GM10248 (cell line): ENCODE measurements at regions not wholly inside any gene's neighbourhood (a gene's known extent, or its start where the extent isn't known, plus 50 kb on each side); places are given as distances from the start of the nearest gene placed in this dataset.

Experiments used
- CTCF ChIA-PET: fragments of 300-600 bp; sonication (Branson Sonifier 250); formaldehyde crosslinking; extraction: SDS; loops from one replicate; lab custom pipeline; 2021; ENCODE audit warnings: antibody characterized with exemption; lab: Yijun Ruan, JAX
- POLR2A ChIA-PET: fragments of 350-650 bp; sonication (Branson Sonifier 250); formaldehyde crosslinking; extraction: SDS; loops from one replicate; lab custom pipeline; 2020; ENCODE audit warnings: antibody characterized with exemption; lab: Yijun Ruan, JAX
- DNase-seq: peaks from one replicate; pipeline ENCODE4 v3.0.0; 2012; ENCODE audit errors: extremely low spot score
- TF ChIP-seq, protein P1 (sequence below): IDR thresholded peaks from 2 replicates; pipeline ENCODE4 v1.5.1; 2012; ENCODE audit warnings: mild to moderate bottlenecking, low read depth; ENCODE audit errors: extremely low read depth, missing control alignments, control extremely low read depth

DNA sequence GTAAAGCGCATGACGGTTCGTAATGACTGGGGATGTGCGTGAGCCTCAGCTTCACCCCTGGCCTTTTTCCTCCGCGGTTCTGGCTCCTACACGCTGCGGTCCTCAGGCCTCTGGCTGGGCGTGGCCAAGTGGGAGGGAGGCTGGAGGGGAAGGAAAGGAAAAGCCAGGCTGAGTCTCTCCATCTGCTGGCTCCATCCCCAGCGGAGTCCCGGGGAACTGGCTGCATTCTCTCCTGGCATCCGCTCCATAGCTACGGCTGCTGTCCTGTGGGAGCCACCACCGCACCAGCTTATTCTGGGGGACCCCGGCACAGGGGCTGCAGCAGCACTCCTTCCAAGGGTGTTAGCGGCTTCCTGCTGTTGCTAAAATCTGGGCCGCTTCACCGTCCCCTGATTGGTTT, 68.2 kb upstream of the SLC24A4 start:
- ChIA-PET CTCF (interaction anchor here (1.3 kb wide), 1 partner anchor 97 kb away, joined by 3 read pairs; no protein-coding TSS in a partner anchor), POLR2A (no interaction called here)
- no peak for DNase-seq
- TF ChIP-seq, protein P1, sequence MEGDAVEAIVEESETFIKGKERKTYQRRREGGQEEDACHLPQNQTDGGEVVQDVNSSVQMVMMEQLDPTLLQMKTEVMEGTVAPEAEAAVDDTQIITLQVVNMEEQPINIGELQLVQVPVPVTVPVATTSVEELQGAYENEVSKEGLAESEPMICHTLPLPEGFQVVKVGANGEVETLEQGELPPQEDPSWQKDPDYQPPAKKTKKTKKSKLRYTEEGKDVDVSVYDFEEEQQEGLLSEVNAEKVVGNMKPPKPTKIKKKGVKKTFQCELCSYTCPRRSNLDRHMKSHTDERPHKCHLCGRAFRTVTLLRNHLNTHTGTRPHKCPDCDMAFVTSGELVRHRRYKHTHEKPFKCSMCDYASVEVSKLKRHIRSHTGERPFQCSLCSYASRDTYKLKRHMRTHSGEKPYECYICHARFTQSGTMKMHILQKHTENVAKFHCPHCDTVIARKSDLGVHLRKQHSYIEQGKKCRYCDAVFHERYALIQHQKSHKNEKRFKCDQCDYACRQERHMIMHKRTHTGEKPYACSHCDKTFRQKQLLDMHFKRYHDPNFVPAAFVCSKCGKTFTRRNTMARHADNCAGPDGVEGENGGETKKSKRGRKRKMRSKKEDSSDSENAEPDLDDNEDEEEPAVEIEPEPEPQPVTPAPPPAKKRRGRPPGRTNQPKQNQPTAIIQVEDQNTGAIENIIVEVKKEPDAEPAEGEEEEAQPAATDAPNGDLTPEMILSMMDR = no peak

- TF ChIP-seq, protein P1 = no peak
- ChIA-PET CTCF (interaction anchor here (1.0 to 1.9 kb wide), 3 partner anchors 12 to 92 kb away, joined by 3 to 5 read pairs (median 4); no protein-coding TSS in a partner anchor), POLR2A (no interaction called here)
- no peak for DNase-seq
Measured at GRCh38 chr14:92258934-92259333, 64.0 kb upstream of the SLC24A4 start.

GRCh38 chr14:92259613-92260357, 63.2 kb upstream of the SLC24A4 start:
- ChIA-PET CTCF (interaction anchor here (0.9 to 1.9 kb wide), 3 partner anchors 12 to 38 kb away, joined by 3 to 5 read pairs (median 4); no protein-coding TSS in a partner anchor), POLR2A (no interaction called here)
- peak; percentile 70 for DNase-seq
- TF ChIP-seq, protein P1 = no peak

DNA sequence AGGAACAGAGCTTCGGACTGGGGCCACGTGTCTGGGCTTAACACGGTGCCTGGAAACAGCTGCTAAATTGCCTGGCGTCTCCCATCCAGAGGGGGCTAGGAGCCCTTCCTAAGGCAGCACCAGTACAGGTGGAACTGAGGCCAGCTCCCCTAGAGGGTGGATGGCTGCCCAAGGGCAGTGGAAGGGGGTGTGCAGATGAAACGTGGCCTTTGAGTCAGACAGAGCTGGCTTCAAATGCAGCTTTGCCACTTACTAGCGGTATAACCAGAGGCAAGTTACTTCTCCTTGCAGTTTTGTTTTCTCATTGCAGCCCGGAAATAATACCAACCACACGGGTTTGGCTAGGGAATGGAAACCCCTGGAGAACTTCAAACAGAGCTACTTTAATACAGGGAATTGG, 59.3 kb upstream of the SLC24A4 start:
- CTCF ChIA-PET = interaction anchor here (0.7 to 1.3 kb wide), 4 partner anchors 12 to 427 kb away, joined by 3 to 5 read pairs (median 3); no protein-coding TSS in a partner anchor
- DNase-seq = no peak
- TF ChIP-seq, protein P1 = no peak
- POLR2A ChIA-PET = no interaction called here

DNA sequence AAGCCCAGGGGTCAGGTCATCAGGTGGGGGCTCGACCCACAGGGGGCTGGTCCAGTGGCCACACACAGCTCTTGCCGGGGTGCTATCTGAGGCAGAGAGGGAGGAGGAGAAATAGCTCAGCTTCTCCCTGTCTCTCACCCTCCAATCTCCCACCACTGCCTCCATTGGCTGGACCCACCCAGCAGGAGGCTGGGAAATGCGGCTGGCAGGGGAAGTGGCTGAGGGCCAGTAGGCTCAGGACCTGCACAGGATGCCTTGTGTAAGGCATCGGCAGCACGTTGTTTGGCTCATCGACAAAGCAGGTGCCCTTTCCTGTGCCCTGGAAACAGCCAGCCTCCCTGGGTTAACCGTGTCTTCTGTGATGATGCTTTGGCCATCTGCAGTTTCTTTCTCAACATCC, 58.8 kb upstream of the SLC24A4 start:
- TF ChIP-seq, protein P1 = no peak
- POLR2A ChIA-PET = no interaction called here
- CTCF ChIA-PET = interaction anchor here (0.7 to 1.3 kb wide), 4 partner anchors 12 to 426 kb away, joined by 3 to 5 read pairs (median 3); no protein-coding TSS in a partner anchor
- no peak for DNase-seq

- TF ChIP-seq, protein P1 = no peak
- DNase-seq = no peak
- CTCF ChIA-PET = no interaction called here
- POLR2A ChIA-PET = no interaction called here
Measured at GRCh38 chr14:92266216-92266615, 56.7 kb upstream of the SLC24A4 start.
